Psoas muscle (tissue), 7 donors: ENCODE measurements at regions not wholly inside any gene's neighbourhood (a gene's known extent, or its start where the extent isn't known, plus 50 kb on each side); places are given as distances from the start of the nearest gene placed in this dataset.

ENCODE experiments used
- ATAC-seq, 4 donors: fragments of 200-7000 bp; cut with Tn5 transposase; one replicate each; pipeline ENCODE4 v1.9.1; 2020; ENCODE audit warnings: moderate library complexity in 3 of 4, mild to moderate bottlenecking in 2 of 4
- DNase-seq, 2 donors: peaks; one replicate each; pipeline ENCODE4 v3.0.0-alpha.2; 2020
- H3K27ac ChIP-seq: fragments of 200-600 bp; one replicate; pipeline ENCODE4 v1.8.0; 2022
- H3K27me3 ChIP-seq, 3 donors: fragments of 200-600 bp in 1 of 3; one replicate each; pipeline versions ENCODE4 v1.6.1 to v1.8.0; 2013 to 2022; ENCODE audit warnings: low read length in 2 of 3, mild to moderate bottlenecking in 2 of 3, moderate library complexity in 1 of 3; ENCODE audit not compliant: insufficient read depth in 3 of 3
- H3K36me3 ChIP-seq, 2 donors: fragments of 200-600 bp in 1 of 2; one replicate each; pipeline versions ENCODE4 v1.6.1 to v1.8.0; 2013 to 2022; ENCODE audit warnings: low read depth in 1 of 2, mild to moderate bottlenecking in 1 of 2, moderate library complexity in 1 of 2; ENCODE audit not compliant: insufficient read depth in 1 of 2
- H3K4me1 ChIP-seq: fragments of 200-600 bp; one replicate; pipeline ENCODE4 v1.8.0; 2022
- H3K4me3 ChIP-seq: fragments of 200-600 bp; one replicate; pipeline ENCODE4 v1.8.0; 2022; ENCODE audit warnings: mild to moderate bottlenecking
- H3K9me3 ChIP-seq: fragments of 200-600 bp; one replicate; pipeline ENCODE4 v1.8.0; 2022
- WGBS, 3 donors: extraction: QIAGEN DNeasy Blood & Tissue Kit; methylation state at CpG; one replicate each; pipeline versions ENCODE4 v1.1.6 to v1.1.7; 2013; 5-methylcytosine and 5-hydroxymethylcytosine counted together
- intact Hi-C, 2 donors: fragments of 100-400 bp; cut with DNase I; formaldehyde crosslinking; loops; one replicate each; pipeline versions ENCODE4 v1.11.0 to v1.14.2; 2022
- TF ChIP-seq, protein P1 (sequence below): fragments of 200-600 bp; IDR thresholded peaks from one replicate; pipeline ENCODE4 v1.8.0; 2022; ENCODE audit warnings: antibody characterized with exemption
- donor health status: healthy with polysubstance abuse.
- donor health status: DM: no; HTN: no; CAD: no; lungs with moderate emphysema.
- donor health status: Bipolar disorder and iron deficiency.
- donor health status: healthy.
- donor health status: DM: yes; HTN: yes; CAD: no.
- donor health status: DM: no; HTN: no; CAD: no.
- donor health status: DM: yes; HTN: yes; CAD: no.

DNA sequence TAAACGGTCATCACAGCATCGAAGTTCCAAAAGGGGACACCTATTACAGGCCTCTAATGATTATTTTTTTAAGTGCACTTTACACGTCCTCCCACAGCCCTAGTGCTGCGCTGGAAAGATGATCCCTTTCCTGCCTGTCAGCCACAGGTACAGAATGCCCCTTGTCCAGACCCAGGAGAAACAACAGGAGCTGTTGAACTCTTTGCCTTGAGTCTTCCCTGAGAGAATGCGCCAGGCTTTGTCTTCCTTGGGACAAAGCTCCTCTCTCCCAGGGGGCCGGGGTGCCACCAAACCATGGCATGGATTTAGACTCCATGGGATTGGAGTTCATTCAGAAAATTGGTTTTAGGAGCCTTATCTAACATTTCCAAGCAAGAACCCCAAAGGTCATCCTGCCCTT, 319.0 kb upstream of the SOX11 start:
- no peaks in the 10 kb centered on the region for H3K27me3 ChIP-seq
- DNase-seq (no peak), ATAC-seq (no peak)
- no peak overlapping the region for H3K27ac ChIP-seq
- TF ChIP-seq, protein P1, sequence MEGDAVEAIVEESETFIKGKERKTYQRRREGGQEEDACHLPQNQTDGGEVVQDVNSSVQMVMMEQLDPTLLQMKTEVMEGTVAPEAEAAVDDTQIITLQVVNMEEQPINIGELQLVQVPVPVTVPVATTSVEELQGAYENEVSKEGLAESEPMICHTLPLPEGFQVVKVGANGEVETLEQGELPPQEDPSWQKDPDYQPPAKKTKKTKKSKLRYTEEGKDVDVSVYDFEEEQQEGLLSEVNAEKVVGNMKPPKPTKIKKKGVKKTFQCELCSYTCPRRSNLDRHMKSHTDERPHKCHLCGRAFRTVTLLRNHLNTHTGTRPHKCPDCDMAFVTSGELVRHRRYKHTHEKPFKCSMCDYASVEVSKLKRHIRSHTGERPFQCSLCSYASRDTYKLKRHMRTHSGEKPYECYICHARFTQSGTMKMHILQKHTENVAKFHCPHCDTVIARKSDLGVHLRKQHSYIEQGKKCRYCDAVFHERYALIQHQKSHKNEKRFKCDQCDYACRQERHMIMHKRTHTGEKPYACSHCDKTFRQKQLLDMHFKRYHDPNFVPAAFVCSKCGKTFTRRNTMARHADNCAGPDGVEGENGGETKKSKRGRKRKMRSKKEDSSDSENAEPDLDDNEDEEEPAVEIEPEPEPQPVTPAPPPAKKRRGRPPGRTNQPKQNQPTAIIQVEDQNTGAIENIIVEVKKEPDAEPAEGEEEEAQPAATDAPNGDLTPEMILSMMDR: no peak
- 40 to 58% (median 56%) methylated on average over 6 of the region's 6 CpGs for WGBS, 3 donors
- intact Hi-C loops: no loop called here
- no peak overlapping the region for H3K4me3 ChIP-seq
- no peaks in the 10 kb centered on the region for H3K4me1 ChIP-seq
- no peaks in the 10 kb centered on the region for H3K36me3 ChIP-seq
- no peaks in the 10 kb centered on the region for H3K9me3 ChIP-seq

DNA sequence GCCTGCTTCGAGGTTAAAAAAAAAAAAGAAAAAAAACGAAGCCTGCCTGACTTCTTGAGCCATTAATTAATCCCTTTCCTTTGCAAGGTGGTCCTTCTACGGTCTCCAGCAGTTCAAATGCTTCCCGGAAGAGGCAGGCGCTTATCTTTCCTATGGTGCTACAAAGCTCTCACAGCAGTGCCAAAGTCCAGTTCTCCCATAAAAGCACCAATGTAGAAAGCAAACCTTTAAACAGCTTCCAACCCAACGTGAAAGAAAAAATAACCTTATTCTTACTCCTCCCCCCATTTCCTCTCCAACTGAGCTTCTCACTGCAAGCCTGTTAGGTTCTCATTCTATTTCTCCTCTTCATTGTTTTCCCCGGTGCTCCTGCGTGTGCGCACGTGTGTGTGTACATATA, 317.4 kb upstream of the SOX11 start:
- 59 to 68% (median 60%) methylated on average over 10 of the region's 10 CpGs for WGBS, 3 donors
- ATAC-seq (no peak), DNase-seq (no peak)
- H3K9me3 ChIP-seq: no peaks in the 10 kb centered on the region
- H3K4me1 ChIP-seq: no peaks in the 10 kb centered on the region
- no peak overlapping the region for H3K27ac ChIP-seq
- intact Hi-C loops: no loop called here
- H3K4me3 ChIP-seq: no peak overlapping the region
- H3K27me3 ChIP-seq: no peaks in the 10 kb centered on the region
- TF ChIP-seq, protein P1: no peak
- H3K36me3 ChIP-seq: no peaks in the 10 kb centered on the region

DNA sequence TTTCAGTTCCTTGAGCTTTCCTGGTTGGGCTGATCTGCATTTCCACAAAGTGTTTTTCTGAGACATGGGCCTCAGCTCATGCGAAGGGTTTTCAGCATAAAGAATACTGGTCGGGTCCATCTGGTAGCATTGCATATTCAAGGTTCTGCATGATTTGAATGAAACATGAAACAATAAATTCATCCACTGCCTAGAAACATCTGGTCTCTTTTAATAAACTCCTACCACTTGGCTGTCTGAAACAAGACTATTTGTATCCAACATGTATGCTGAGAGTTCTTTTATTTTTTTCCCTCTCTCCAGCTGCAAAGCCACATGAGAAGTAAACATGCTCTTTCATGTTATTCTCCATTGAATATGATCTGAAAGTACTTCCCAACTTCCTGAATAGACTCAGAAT, 314.9 kb upstream of the SOX11 start:
- Histone ChIP-seq H3K4me1 (no peaks in the 10 kb centered on the region), H3K27me3 (no peaks in the 10 kb centered on the region), H3K27ac (no peak overlapping the region), H3K36me3 (no peaks in the 10 kb centered on the region), H3K4me3 (no peak overlapping the region), H3K9me3 (no peaks in the 10 kb centered on the region)
- TF ChIP-seq, protein P1: no peak
- WGBS, 3 donors: 51 to 65% (median 51%) methylated on average over 2 of the region's 2 CpGs
- intact Hi-C loops: no loop called here
- DNase-seq (no peak), ATAC-seq (no peak)

DNA sequence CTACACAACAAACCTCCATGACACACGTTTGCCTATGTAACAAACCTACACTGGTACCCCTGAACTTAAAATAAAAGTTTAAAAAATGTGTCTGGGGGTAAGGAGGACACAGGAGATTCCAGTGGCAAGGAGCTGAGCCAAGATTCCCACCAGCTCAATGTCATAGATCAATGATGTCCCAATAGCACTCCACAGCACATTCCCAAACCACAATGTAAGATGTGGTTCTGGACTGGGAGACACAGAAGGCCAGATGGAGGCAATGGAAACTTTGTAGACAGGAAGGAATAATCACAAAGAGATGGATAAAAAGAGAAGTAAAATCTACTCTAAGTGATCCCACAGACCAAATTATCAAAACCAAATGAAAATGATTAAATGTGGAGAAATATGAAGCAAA, 312.4 kb upstream of the SOX11 start:
- Histone ChIP-seq H3K9me3 (no peaks in the 10 kb centered on the region), H3K27ac (no peak overlapping the region), H3K4me1 (no peaks in the 10 kb centered on the region), H3K4me3 (no peak overlapping the region), H3K36me3 (no peaks in the 10 kb centered on the region), H3K27me3 (no peaks in the 10 kb centered on the region)
- DNase-seq (no peak), ATAC-seq (no peak)
- TF ChIP-seq, protein P1: no peak
- intact Hi-C loops: no loop called here
- 91 to 94% (median 91%) methylated on average over 1 of the region's 1 CpG for WGBS, 3 donors

DNA sequence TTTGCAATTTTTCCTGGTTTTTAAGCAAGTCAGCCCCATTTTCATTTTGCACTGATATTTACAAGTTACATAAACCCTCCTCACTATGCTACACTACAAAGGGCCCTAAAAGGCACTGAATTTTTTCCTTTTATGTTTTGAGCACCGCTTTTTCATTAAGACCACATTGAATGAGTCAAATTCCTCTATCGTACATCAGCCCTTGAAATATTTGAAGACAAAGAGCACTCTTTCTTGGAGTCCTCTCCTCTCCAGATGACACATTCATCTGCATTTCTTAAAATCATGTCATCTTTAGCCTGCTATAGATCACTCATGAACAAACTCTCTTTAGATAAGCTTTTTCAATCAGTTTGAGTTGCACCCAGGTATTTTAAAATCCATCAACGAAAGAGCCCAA, 306.6 kb upstream of the SOX11 start:
- H3K4me3 ChIP-seq: no peak overlapping the region
- H3K27me3 ChIP-seq: no peaks in the 10 kb centered on the region
- WGBS, 3 donors: 95 to 97% (median 96%) methylated on average over 3 of the region's 3 CpGs
- H3K36me3 ChIP-seq: no peaks in the 10 kb centered on the region
- no peak overlapping the region for H3K27ac ChIP-seq
- no peaks in the 10 kb centered on the region for H3K4me1 ChIP-seq
- H3K9me3 ChIP-seq: no peaks in the 10 kb centered on the region
- TF ChIP-seq, protein P1: no peak
- DNase-seq: no peak
- intact Hi-C loops: no loop called here
- no peak for ATAC-seq
